ENCODE measurements at regions not wholly inside any gene's neighbourhood (a gene's known extent, or its start where the extent isn't known, plus 50 kb on each side); places are given as distances from the start of the nearest gene placed in this dataset.

DNA sequence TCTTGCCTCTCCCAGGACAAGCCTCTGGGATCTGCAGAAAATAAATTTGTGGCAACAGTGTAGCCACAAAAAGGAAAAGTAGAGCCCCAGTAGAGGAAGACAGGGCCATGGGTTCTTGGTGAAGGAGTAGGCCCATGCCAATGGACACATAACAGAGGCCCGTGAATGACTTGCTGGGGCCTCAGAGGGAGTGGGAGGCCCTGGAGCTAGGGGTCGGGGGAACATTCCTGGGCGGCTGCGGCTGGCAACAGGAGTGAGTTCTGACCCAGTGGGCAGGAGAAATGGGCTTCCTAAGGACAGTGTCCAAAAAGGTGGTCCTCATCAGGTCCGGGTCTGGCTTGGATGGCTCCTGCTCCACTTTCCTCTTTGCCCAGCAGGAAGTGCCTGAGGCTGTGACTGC lies 260.0 kb downstream of the CCSER2 start:
- no peaks in the 10 kb centered on the region for H3K36me3 ChIP-seq (replicated peaks in 1 of 2; ENCODE audit: insufficient read depth in 1 of 2, low read depth in 2 of 2)
- H3K4me1 ChIP-seq = peaks cover 4% of the 10 kb centered on the region
- ATAC-seq (no peak), DNase-seq (no peak)
- H3K27me3 ChIP-seq = no peaks in the 10 kb centered on the region
- H3K27ac ChIP-seq = no peak overlapping the region
- WGBS, 2 donors = 62 to 76% methylated on average over 3 to 5 of the region's 5 CpGs
- TF ChIP-seq, protein P1, sequence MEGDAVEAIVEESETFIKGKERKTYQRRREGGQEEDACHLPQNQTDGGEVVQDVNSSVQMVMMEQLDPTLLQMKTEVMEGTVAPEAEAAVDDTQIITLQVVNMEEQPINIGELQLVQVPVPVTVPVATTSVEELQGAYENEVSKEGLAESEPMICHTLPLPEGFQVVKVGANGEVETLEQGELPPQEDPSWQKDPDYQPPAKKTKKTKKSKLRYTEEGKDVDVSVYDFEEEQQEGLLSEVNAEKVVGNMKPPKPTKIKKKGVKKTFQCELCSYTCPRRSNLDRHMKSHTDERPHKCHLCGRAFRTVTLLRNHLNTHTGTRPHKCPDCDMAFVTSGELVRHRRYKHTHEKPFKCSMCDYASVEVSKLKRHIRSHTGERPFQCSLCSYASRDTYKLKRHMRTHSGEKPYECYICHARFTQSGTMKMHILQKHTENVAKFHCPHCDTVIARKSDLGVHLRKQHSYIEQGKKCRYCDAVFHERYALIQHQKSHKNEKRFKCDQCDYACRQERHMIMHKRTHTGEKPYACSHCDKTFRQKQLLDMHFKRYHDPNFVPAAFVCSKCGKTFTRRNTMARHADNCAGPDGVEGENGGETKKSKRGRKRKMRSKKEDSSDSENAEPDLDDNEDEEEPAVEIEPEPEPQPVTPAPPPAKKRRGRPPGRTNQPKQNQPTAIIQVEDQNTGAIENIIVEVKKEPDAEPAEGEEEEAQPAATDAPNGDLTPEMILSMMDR (IDR thresholded peaks at IDR 0.05) = no peak
- no peak for TF ChIP-seq POLR2A (IDR thresholded peaks at IDR 0.05)
- no peaks in the 10 kb centered on the region for H3K9me3 ChIP-seq
- intact Hi-C loops (cut with DNase I) = no loop called here
- H3K4me3 ChIP-seq = no peak overlapping the region

DNA sequence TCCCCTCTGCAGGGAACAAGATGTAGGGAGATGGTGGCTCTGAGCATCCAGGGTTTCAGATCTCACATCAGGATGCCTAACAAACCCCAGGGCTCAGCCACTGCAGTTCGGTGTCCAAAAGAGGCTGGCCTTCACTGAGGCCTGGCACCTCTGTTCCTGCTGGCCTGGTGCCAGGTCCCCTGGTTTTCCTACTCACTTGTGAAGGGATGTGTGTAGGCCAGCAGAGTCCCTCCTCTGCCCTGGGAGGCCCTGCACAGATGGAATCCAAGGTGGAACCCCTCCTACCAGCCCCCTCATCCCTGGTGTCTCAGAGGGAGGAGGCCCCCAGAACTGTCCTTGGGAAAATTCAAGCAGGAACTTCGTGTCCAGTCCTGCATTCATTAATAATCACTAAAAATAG lies 260.6 kb downstream of the CCSER2 start:
- no peak for ATAC-seq
- TF ChIP-seq POLR2A (IDR thresholded peaks at IDR 0.05) = no peak
- TF ChIP-seq, protein P1 (IDR thresholded peaks at IDR 0.05) = no peak
- Histone ChIP-seq H3K36me3 (replicated peaks in 1 of 2; ENCODE audit: insufficient read depth in 1 of 2, low read depth in 2 of 2) (no peaks in the 10 kb centered on the region), H3K27ac (no peak overlapping the region), H3K4me3 (no peak overlapping the region), H3K27me3 (no peaks in the 10 kb centered on the region), H3K4me1 (peaks cover 4% of the 10 kb centered on the region), H3K9me3 (no peaks in the 10 kb centered on the region)
- peak in 2 of 4 donors; percentile 17 to 22 for DNase-seq
- intact Hi-C loops (cut with DNase I) = no loop called here
- WGBS, 2 donors = 25 to 45% methylated on average over 1 to 2 of the region's 2 CpGs

DNA sequence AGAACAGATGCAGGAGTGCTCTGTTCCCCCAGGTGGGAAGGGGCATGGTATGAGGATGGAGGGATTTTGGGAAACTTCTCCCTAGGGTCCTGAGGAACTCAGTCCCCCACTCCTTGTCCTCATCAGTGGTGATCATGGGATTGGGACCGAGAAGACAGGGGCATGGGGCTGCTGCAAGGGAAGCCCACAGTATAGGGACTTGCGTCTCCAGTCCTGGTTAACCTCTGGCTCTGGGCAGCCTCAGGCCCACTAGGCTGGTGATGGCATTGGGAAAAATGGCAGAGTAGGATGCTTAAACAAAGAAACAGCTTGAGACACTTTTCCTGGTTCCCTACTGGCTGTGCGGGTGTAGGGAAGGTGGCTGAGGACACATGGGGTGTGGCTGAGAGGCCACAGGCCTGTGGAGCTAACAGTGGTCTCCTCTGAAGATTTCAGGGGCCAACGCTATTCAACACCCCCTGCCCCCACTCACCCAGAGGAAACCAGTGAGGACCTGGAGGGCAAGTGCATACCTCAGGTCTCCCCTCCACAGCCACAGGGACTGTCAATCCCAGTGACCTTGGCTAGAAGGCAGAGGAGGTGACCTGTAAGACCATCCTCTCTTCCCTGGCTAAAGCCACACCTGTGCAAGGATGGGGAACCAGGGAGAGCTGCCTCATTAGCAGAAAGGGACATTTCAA lies 261.3 kb downstream of the CCSER2 start:
- no peak for TF ChIP-seq POLR2A (IDR thresholded peaks at IDR 0.05)
- TF ChIP-seq, protein P1 (IDR thresholded peaks at IDR 0.05) = no peak
- 70 to 86% methylated on average over 3 to 4 of the region's 4 CpGs for WGBS, 2 donors
- H3K27ac ChIP-seq = no peak overlapping the region
- H3K36me3 ChIP-seq (replicated peaks in 1 of 2; ENCODE audit: insufficient read depth in 1 of 2, low read depth in 2 of 2) = no peaks in the 10 kb centered on the region
- no peak overlapping the region for H3K4me3 ChIP-seq
- no peak for DNase-seq
- intact Hi-C loops (cut with DNase I) = no loop called here
- no peak for ATAC-seq
- peaks cover 4% of the 10 kb centered on the region for H3K4me1 ChIP-seq
- H3K9me3 ChIP-seq = no peaks in the 10 kb centered on the region
- no peaks in the 10 kb centered on the region for H3K27me3 ChIP-seq

DNA sequence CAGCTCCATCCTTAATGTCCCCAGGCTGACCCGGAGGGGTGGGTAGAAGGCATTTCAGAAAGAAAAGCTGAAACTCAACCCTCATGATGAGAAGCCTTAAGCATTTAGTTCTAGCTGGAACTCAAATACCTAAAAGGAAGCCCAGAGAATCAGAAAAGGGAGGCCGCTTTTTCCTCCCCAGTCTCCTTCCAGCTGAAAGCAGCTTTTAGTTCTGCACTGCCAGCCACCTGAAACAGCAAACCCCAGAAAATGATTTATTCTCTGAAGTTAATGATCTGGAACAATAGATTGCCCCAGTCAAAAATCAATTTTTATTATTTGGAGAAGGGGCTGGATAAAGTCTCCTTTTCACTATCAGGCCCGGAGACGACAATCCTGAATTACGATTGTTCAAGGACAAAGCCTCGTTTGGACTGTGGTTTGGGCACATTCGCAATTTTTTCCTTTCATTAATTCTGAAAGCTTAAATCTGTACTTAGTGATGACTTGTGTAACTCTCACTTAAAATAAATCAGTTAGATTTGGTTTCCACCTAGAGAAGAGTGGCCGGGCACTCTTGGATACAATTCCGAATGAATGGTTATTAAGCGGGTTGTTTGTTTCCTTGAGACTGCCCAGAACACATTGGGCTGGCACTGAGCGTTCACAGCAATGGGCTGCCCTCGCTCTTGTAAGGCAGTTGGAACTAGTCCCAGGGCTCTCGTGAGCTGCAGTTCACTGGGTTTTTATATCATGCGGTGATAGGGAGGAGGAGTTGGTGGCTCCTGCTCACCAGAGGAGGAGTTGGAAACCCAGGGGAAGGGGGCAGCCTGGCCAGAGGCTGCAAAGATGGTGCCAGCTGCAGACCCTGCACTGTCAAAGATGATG lies 262.2 kb downstream of the CCSER2 start:
- Histone ChIP-seq H3K9me3 (no peaks in the 10 kb centered on the region), H3K4me1 (peaks cover 4% of the 10 kb centered on the region), H3K27ac (no peak overlapping the region), H3K36me3 (replicated peaks in 1 of 2; ENCODE audit: insufficient read depth in 1 of 2, low read depth in 2 of 2) (no peaks in the 10 kb centered on the region), H3K4me3 (no peak overlapping the region), H3K27me3 (no peaks in the 10 kb centered on the region)
- no peak for ATAC-seq
- DNase-seq = peak in 2 of 4 donors; percentile 30 to 40
- intact Hi-C loops (cut with DNase I) = no loop called here
- TF ChIP-seq, protein P1 (IDR thresholded peaks at IDR 0.05) = no peak
- no peak for TF ChIP-seq POLR2A (IDR thresholded peaks at IDR 0.05)
- 30 to 40% methylated on average over 14 of the region's 14 CpGs for WGBS, 2 donors
